Midbrain (tissue), 1 donor: ENCODE measurements at regions not wholly inside any gene's neighbourhood (a gene's known extent, or its start where the extent isn't known, plus 50 kb on each side); places are given as distances from the start of the nearest gene placed in this dataset.

ENCODE experiments used
- DNase-seq: peaks from one replicate; lab custom pipeline; 2025; lab: John Stamatoyannopoulos, UW

GRCh38 chr4:155616117-155616516 lies 50.5 kb upstream of the GUCY1A1 start:
- DNase-seq: no peak

- DNase-seq: no peak
Measured at GRCh38 chr4:155615081-155615887, 51.4 kb upstream of the GUCY1A1 start.

- DNase-seq: no peak
Measured at GRCh38 chr4:155614111-155614762, 52.4 kb upstream of the GUCY1A1 start.

GRCh38 chr4:155612074-155612473 lies 54.6 kb upstream of the GUCY1A1 start:
- no peak for DNase-seq

- no peak for DNase-seq
Measured at GRCh38 chr4:155611501-155611900, 55.1 kb upstream of the GUCY1A1 start.

- DNase-seq: no peak
Measured at GRCh38 chr4:155610143-155610542, 56.5 kb upstream of the GUCY1A1 start.

GRCh38 chr4:155609455-155610059 lies 57.1 kb upstream of the GUCY1A1 start:
- DNase-seq: no peak

- DNase-seq: no peak
Measured at GRCh38 chr4:155608225-155608885, 58.3 kb upstream of the GUCY1A1 start.

GRCh38 chr4:155607481-155607880 lies 59.2 kb upstream of the GUCY1A1 start:
- no peak for DNase-seq

- DNase-seq: no peak
Measured at GRCh38 chr4:155604718-155605626, 61.7 kb upstream of the GUCY1A1 start.

GRCh38 chr4:155603360-155603891 lies 63.2 kb upstream of the GUCY1A1 start:
- no peak for DNase-seq

- no peak for DNase-seq
Measured at GRCh38 chr4:155602351-155603140, 64.1 kb upstream of the GUCY1A1 start.

GRCh38 chr4:155600244-155600643 lies 66.4 kb upstream of the GUCY1A1 start:
- DNase-seq: no peak

GRCh38 chr4:155599596-155599995 lies 67.1 kb upstream of the GUCY1A1 start:
- DNase-seq: no peak

- DNase-seq: no peak
Measured at GRCh38 chr4:155599085-155599484, 67.6 kb upstream of the GUCY1A1 start.

GRCh38 chr4:155597933-155598451 lies 68.7 kb upstream of the GUCY1A1 start:
- DNase-seq: no peak

- no peak for DNase-seq
Measured at GRCh38 chr4:155597281-155597680, 69.4 kb upstream of the GUCY1A1 start.

- no peak for DNase-seq
Measured at GRCh38 chr4:155593793-155594192, 72.9 kb upstream of the GUCY1A1 start.

GRCh38 chr4:155592938-155593297 lies 73.7 kb upstream of the GUCY1A1 start:
- no peak for DNase-seq
